Naive B cell (primary cell): ENCODE measurements at regions not wholly inside any gene's neighbourhood (a gene's known extent, or its start where the extent isn't known, plus 50 kb on each side); places are given as distances from the start of the nearest gene placed in this dataset.
A peak's percentile ranks its signal among the peaks of the same experiment; 100 is the strongest.

ENCODE experiments used
- ATAC-seq, 2 donors: fragments of 150-1000 bp; cut with Tn5 transposase; 2 replicates each; pipeline ENCODE4 v1.10.0; 2021; ENCODE audit warnings: low read depth in 2 of 2, mild to moderate bottlenecking in 2 of 2, moderate library complexity in 2 of 2
- DNase-seq: peaks from one replicate; pipeline ENCODE4 v3.0.0; 2022
- H3K27ac Mint-ChIP-seq, 6 donors: one replicate each; pipeline ENCODE4 v1.8.0; 2020 to 2022; ENCODE audit warnings: mild to moderate bottlenecking in 6 of 6, mixed read lengths in 6 of 6, moderate library complexity in 5 of 6, inconsistent platforms in 2 of 6
- H3K27me3 Mint-ChIP-seq, 3 donors: one replicate each; pipeline ENCODE4 v1.8.0; 2021 to 2022; ENCODE audit warnings: mixed read lengths in 3 of 3, mild to moderate bottlenecking in 1 of 3
- H3K36me3 Mint-ChIP-seq, 2 donors: one replicate each; pipeline ENCODE4 v1.8.0; 2020 to 2022; ENCODE audit warnings: mixed read lengths in 2 of 2, inconsistent platforms in 1 of 2, mild to moderate bottlenecking in 1 of 2
- H3K4me1 Mint-ChIP-seq, 3 donors: one replicate each; pipeline ENCODE4 v1.8.0; 2020 to 2022; ENCODE audit warnings: mixed read lengths in 3 of 3, inconsistent platforms in 1 of 3, mild to moderate bottlenecking in 1 of 3, moderate library complexity in 1 of 3
- H3K4me3 Mint-ChIP-seq, 8 donors: one replicate each; pipeline ENCODE4 v1.8.0; 2020 to 2022; ENCODE audit warnings: mild to moderate bottlenecking in 8 of 8, mixed read lengths in 8 of 8, moderate library complexity in 8 of 8, inconsistent platforms in 2 of 8
- H3K9me3 Mint-ChIP-seq, 7 donors: one replicate each; pipeline ENCODE4 v1.8.0; 2020 to 2022; ENCODE audit warnings: mixed read lengths in 7 of 7, mild to moderate bottlenecking in 5 of 7, inconsistent platforms in 2 of 7, moderate library complexity in 1 of 7

DNA sequence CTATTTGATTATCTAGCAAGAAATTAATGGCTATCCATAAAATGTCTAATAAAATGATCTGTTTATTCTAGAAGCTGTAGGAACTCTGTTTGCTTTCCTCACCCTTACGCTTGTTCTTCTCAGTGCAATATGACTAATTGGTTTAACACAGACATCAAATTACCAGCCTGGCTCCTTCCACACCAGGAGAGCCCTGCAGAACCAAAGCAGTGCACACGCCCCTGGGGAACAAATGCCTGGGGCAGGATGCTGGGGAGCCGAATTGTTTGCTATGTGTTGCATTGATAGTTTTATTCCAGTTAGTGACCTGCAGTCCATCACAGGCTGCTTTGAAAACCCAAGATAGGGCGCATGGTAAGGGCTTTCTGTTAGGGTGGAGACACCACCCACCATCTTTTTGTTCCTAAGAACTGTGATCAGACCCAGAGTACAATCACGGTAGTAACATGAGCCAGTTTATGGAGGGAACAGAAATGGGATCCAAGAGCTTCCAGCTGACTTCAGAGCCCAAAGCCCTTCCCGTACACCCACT, 126.4 kb upstream of the CD93 start:
- H3K4me3 Mint-ChIP-seq = no peak overlapping the region
- no peak overlapping the region for H3K27ac Mint-ChIP-seq
- H3K36me3 Mint-ChIP-seq = peaks cover 0 to under 1% of the 10 kb centered on the region in 2 donors
- peaks cover 0 to 5% (median 2%) of the 10 kb centered on the region in 7 donors for H3K9me3 Mint-ChIP-seq
- no peak for ATAC-seq
- peaks cover 4 to 31% (median 24%) of the 10 kb centered on the region in 3 donors for H3K27me3 Mint-ChIP-seq
- H3K4me1 Mint-ChIP-seq = no peaks in the 10 kb centered on the region
- no peak for DNase-seq

DNA sequence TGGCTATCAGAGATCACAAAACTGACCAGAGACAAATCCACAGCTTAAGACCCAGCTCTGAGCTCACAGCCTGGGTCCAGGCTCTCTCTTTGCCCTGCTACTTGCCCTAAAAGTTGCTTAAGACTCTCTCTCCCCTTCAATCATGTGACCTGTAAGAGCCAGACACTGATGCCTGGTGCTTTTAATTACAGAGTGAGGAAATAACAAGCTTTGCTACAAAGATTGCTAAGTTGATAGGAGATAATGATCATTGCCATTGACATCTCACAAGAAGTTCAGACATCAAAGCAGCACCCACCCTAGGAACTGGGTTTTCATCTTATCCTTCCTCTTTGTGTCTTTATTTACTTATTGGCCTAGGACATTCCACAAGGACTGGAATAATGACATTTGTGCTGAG, 125.9 kb upstream of the CD93 start:
- Mint-ChIP-seq H3K27me3 (peaks cover 4 to 31% (median 24%) of the 10 kb centered on the region in 3 donors), H3K4me3 (no peak overlapping the region), H3K9me3 (peaks cover 0 to 3% (median 0%) of the 10 kb centered on the region in 7 donors), H3K27ac (no peak overlapping the region), H3K4me1 (no peaks in the 10 kb centered on the region), H3K36me3 (no peaks in the 10 kb centered on the region)
- no peak for DNase-seq
- no peak for ATAC-seq

DNA sequence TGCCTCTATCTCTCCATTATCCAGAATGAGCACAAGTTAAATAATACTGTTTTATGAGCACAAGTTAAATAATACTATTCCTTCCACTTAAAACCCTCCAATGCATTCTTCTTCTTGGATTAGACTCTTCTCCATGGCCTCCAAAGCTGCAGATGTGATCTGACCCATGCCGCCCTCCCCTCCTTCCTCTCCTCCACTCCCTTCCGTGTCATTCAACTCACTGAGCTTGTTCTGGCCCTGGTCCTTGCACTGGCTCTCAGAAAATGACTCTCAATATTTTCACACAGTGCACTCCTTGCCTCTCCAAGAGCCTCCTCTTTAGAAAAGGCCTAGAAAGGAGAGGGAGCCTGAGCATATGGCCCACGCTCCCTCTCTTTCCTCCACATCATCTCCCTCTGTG, 125.0 kb upstream of the CD93 start:
- Mint-ChIP-seq H3K27me3 (peaks cover 4 to 31% (median 24%) of the 10 kb centered on the region in 3 donors), H3K4me1 (no peaks in the 10 kb centered on the region), H3K9me3 (peaks cover 0 to under 1% (median 0%) of the 10 kb centered on the region in 7 donors), H3K36me3 (no peaks in the 10 kb centered on the region), H3K27ac (no peak overlapping the region), H3K4me3 (no peak overlapping the region)
- DNase-seq (no peak), ATAC-seq (no peak)

DNA sequence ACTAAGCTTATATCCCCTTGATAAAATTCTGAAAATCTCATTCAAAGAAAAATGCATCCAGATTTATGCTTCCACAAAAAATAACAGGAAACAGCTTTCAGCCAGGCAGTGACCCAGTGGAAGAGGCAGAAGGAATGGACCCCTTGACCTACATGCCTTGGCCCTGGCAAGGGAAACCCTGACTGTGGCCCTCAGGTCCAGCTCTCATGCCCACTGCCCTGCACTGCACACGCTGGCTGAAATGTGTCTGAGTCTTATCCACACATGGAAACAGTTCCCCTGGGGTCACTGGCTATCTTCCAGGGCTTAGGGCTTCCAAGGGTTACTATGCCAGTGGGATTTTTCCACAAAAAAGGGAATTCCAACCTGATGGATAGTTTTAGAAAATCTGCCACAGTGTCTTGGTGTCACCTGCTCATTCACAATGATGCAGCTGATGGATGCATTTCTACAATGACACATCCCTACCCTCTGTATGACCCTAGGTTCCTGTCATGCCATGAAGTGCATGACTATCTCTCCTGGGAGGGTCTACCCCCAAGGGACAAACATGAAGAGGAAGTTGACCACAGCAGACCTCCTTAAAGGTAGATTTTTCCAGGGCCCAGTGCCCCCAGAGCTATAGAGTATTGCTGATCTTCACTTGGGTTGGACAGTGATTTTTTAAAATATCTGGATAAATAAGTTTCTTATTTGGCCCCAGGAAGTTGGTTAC, 121.9 kb upstream of the CD93 start:
- Mint-ChIP-seq H3K36me3 (no peaks in the 10 kb centered on the region), H3K9me3 (no peaks in the 10 kb centered on the region), H3K4me3 (no peak overlapping the region), H3K27me3 (peaks cover 10 to 35% (median 31%) of the 10 kb centered on the region in 3 donors), H3K27ac (no peak overlapping the region), H3K4me1 (no peaks in the 10 kb centered on the region)
- ATAC-seq (no peak), DNase-seq (no peak)

DNA sequence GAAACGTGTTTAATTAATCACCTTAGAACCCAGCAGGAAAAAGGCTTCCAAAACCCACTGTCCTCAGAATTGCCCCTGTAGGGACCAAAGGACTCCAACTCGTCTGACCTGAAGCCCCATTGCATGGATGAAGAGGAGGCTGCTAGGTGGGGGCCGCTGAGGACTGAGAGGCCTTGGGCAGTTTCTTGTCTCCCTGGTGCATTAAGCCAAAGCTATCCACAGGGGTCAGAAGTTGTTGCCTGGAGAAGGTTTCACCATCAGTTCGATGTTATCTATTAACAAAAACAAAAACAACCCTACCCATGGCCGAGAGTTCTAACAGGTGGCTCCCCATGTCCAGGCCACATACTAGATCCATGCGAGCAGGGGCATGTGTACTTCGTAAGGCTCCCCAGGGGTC, 120.9 kb upstream of the CD93 start:
- Mint-ChIP-seq H3K4me3 (no peak overlapping the region), H3K27ac (no peak overlapping the region), H3K27me3 (peaks cover 17 to 33% (median 28%) of the 10 kb centered on the region in 3 donors), H3K9me3 (peaks cover 0 to 2% (median 0%) of the 10 kb centered on the region in 7 donors), H3K36me3 (no peaks in the 10 kb centered on the region), H3K4me1 (no peaks in the 10 kb centered on the region)
- DNase-seq (no peak), ATAC-seq (no peak)

DNA sequence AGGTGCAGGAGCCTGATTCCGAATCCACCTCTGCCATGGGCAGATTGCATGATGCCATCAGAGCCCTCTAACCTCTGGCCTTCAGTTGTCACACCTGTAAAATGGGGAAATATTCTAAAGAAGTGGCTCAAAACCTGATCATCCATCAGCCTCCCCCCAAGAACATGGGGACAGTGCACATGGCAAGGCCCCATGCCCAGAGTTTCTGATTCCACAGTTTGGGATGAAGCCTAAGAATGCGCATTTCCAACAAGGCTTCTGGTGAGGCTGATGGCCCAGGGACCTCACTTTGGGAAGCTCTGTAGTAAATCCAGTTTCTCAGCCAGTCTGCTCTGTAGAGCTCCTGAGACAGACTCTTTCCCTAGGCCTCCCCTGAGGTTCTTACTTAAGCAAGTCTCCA, 119.9 kb upstream of the CD93 start:
- Mint-ChIP-seq H3K36me3 (no peaks in the 10 kb centered on the region), H3K4me3 (no peak overlapping the region), H3K27ac (no peak overlapping the region), H3K27me3 (peaks cover 19 to 35% (median 27%) of the 10 kb centered on the region in 3 donors), H3K9me3 (peaks cover 0 to 2% (median 0%) of the 10 kb centered on the region in 7 donors), H3K4me1 (no peaks in the 10 kb centered on the region)
- no peak for ATAC-seq
- no peak for DNase-seq

DNA sequence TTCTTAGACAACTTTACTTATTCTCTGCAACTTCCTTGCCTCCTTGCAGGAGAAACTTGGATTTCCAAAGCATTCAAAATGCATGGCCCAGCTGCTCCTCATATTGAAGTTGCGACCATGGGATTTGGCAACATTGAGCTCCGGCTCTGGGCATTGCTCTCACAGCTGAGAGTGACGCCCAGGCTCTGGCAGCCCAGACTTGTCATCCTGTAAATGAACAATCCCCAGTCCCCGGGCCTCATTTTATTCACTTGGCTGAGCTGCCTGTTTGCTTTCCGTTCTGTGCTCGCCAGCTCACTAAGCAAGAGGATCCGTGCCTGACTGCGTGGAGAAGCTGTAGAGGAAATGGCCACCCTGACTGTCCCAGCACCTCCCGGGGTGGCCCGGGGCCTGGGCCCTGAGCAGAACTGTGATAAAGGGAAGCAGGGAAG, 119.5 kb upstream of the CD93 start:
- DNase-seq = no peak
- Mint-ChIP-seq H3K4me1 (peaks cover 0 to 3% (median 0%) of the 10 kb centered on the region in 3 donors), H3K27me3 (peaks cover 16 to 40% (median 29%) of the 10 kb centered on the region in 3 donors), H3K36me3 (no peaks in the 10 kb centered on the region), H3K4me3 (no peak overlapping the region), H3K27ac (no peak overlapping the region), H3K9me3 (peaks cover 0 to 2% (median 0%) of the 10 kb centered on the region in 7 donors)
- no peak for ATAC-seq

DNA sequence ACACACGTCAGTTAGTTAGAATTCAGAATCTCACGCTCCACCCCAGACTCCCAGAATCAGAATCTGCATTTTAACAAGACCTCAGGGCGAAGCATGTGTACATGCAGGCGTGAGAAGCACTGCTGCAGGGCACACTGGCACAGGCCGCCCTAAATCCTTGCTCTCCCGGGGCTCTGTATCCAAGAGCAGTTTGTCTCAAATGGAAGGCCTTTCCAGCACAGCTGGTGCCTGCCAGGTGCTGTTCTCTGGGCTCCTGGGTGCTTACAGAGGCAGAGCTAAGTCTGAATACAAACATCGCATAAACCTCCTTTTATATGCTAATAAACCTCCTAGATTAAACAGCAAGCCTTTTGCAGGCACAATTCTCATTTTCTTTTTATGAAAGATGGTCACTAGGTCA, 119.1 kb upstream of the CD93 start:
- Mint-ChIP-seq H3K4me1 (peaks cover 0 to 7% (median 0%) of the 10 kb centered on the region in 3 donors), H3K4me3 (no peak overlapping the region), H3K27ac (no peak overlapping the region), H3K36me3 (no peaks in the 10 kb centered on the region), H3K27me3 (peaks cover 20 to 41% (median 28%) of the 10 kb centered on the region in 3 donors), H3K9me3 (peaks cover 0 to 3% (median 0%) of the 10 kb centered on the region in 7 donors)
- ATAC-seq (no peak), DNase-seq (no peak)

DNA sequence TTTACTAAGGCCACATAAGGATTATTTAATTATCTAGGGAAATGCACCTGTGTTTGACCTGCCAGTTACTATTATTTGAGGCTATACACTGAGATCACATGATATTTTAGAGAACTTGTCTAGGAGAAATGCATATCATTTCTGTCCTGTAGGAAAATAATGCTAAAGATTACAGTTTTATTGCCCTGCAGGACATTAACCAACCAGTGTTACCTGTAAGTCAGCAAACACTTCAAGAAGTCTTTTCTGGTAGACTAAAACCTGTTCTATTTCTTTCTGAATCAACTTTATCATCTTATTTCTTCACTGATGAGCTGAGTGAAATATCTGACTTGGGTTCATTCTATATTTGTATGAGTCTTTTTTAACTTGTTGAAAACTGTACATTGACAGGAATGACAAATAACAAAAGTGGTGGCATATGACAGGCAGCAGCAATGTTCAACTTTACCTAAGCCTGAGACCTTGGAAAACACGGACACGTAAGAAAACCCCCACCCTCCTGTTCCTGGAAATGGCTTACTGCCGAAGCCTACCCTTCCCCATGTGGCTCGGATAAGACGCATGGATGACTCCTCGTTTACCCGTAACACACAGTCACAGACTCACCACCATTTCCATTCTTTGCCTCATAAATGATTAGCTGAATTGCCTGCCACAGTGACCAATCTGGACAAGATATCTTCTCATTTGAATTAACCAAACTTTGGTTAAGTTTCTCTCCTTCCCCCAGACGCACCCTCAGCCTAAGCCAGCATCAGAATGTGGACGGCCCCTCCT, 118.0 kb upstream of the CD93 start:
- peaks cover 0 to 8% (median 0%) of the 10 kb centered on the region in 3 donors for H3K4me1 Mint-ChIP-seq
- ATAC-seq (no peak), DNase-seq (no peak)
- peak overlapping the region in 1 of 6 donors; percentile 6 for H3K27ac Mint-ChIP-seq
- H3K9me3 Mint-ChIP-seq = peaks cover 0 to 3% (median 0%) of the 10 kb centered on the region in 7 donors
- H3K4me3 Mint-ChIP-seq = no peak overlapping the region
- H3K27me3 Mint-ChIP-seq = peaks cover 17 to 32% (median 20%) of the 10 kb centered on the region in 3 donors
- H3K36me3 Mint-ChIP-seq = no peaks in the 10 kb centered on the region

DNA sequence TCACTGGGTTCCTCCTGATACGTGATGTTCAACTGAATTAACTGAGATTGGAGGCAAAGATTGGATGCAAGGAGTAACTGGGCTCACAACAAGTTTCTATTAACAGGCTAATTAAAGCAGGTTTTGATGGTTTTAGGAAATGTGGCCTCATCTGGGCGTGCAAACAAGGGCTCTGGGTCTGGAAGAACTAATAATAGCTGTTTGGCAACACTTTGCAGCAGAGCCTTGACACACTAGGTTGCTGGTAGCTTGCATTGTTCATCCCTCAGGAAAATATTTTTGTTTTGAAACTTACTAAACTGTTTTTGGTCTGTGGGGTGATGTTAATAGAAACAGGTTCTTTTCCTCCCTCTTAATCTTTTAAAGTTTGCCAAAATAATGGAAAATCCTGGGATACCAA, 117.2 kb upstream of the CD93 start:
- Mint-ChIP-seq H3K27me3 (peaks cover 15 to 28% (median 20%) of the 10 kb centered on the region in 3 donors), H3K4me3 (no peak overlapping the region), H3K36me3 (no peaks in the 10 kb centered on the region), H3K9me3 (peaks cover 0 to 3% (median 0%) of the 10 kb centered on the region in 7 donors), H3K27ac (no peak overlapping the region), H3K4me1 (peaks cover 0 to 8% (median 0%) of the 10 kb centered on the region in 3 donors)
- DNase-seq (no peak), ATAC-seq (no peak)

DNA sequence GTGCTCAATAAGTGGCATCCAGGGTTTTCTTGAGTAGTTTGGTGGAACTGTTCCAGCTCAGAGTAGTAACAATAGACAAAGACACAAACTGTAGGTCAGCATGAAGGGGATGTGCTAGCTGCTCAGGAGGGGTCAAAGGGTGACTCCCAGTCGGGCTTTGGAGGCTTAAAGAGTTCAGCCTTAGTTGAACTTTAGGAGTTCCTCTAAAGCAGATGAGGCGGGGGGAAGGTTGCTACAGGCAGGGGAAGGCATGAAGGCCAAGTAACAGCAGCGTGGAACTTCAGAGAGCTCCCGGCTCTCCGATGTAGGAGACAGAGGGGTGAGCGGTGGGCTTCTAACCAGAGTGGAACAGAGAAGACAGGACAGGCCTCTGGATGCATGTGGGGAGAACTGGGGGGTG, 115.5 kb upstream of the CD93 start:
- no peak overlapping the region for H3K27ac Mint-ChIP-seq
- H3K27me3 Mint-ChIP-seq = peaks cover 15 to 28% (median 20%) of the 10 kb centered on the region in 3 donors
- peaks cover 0 to 10% (median 2%) of the 10 kb centered on the region in 7 donors for H3K9me3 Mint-ChIP-seq
- H3K36me3 Mint-ChIP-seq = no peaks in the 10 kb centered on the region
- ATAC-seq (no peak), DNase-seq (no peak)
- peaks cover 0 to 8% (median 0%) of the 10 kb centered on the region in 3 donors for H3K4me1 Mint-ChIP-seq
- no peak overlapping the region for H3K4me3 Mint-ChIP-seq

DNA sequence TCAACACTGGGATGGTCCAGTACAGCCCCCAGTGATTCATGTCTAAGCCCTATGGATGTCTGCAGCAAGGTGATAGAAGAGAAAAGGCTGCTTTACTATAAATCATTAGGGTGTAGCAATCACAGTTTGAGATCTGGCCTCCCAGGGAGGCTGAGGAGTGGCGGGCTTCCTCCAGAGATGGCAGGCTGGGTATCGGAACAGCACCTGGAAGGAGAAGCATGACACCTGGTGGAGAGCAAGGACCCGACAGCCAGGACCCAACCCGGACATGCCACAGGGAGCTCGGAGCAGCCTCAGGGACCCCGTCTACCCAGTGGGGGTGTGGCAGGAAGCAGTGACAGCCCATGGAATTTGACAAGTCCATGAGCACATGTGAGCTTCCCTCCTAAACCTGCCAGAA, 114.8 kb upstream of the CD93 start:
- peaks cover 0 to 14% (median 2%) of the 10 kb centered on the region in 7 donors for H3K9me3 Mint-ChIP-seq
- ATAC-seq (no peak), DNase-seq (no peak)
- H3K27me3 Mint-ChIP-seq = peaks cover 15 to 28% (median 20%) of the 10 kb centered on the region in 3 donors
- peaks cover 0 to 11% (median 0%) of the 10 kb centered on the region in 3 donors for H3K4me1 Mint-ChIP-seq
- no peaks in the 10 kb centered on the region for H3K36me3 Mint-ChIP-seq
- H3K27ac Mint-ChIP-seq = no peak overlapping the region
- H3K4me3 Mint-ChIP-seq = no peak overlapping the region

DNA sequence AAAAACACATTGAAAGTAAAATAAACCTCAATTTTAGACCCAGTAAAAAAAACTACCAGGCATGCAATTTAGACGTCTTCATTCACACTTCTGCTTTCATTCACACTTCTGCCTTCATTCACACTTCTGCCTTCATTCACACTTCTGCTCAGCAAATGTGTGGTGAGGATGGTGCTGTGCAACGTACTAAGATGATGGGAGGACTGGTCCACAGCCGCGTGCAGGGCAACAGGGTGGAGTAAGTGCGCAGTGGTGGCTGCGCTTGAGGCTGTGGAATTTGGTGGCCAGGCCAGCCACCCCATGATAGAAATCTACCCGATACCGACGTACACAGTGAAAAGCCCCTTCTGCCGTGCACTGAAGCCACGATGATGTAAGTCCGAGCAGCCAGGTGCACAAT, 114.3 kb upstream of the CD93 start:
- Mint-ChIP-seq H3K4me3 (no peak overlapping the region), H3K27me3 (peaks cover 15 to 28% (median 20%) of the 10 kb centered on the region in 3 donors), H3K9me3 (peaks cover 0 to 16% (median 2%) of the 10 kb centered on the region in 7 donors), H3K27ac (peak overlapping the region in 1 of 6 donors; percentile 5), H3K36me3 (no peaks in the 10 kb centered on the region), H3K4me1 (peaks cover 0 to 15% (median 3%) of the 10 kb centered on the region in 3 donors)
- no peak for ATAC-seq
- DNase-seq = no peak
